GM13976 (cell line): ENCODE measurements at regions not wholly inside any gene's neighbourhood (a gene's known extent, or its start where the extent isn't known, plus 50 kb on each side); places are given as distances from the start of the nearest gene placed in this dataset.
"Not testable (repeated sequence)": the region's sequence is repeated elsewhere in the genome, so short reads cannot be mapped to it uniquely, and the experiment has no call there.

Experiments used
- DNase-seq: peaks from one replicate; pipeline ENCODE4 v3.0.0; 2012; ENCODE audit warnings: low spot score
- in situ Hi-C: fragments of 300-500 bp; cut with MboI; formaldehyde crosslinking; loops from one replicate; pipeline ENCODE4 v1.12.0; 2022; ENCODE audit warnings: low sequenced_read_pairs, mixed read lengths, inconsistent platforms; ENCODE audit not compliant: unreplicated experiment
- TF ChIP-seq, protein P1 (sequence below): IDR thresholded peaks from 2 replicates; pipeline ENCODE4 v1.5.1; 2012; ENCODE audit warnings: borderline replicate concordance, mild to moderate bottlenecking; ENCODE audit not compliant: insufficient read depth; ENCODE audit errors: extremely low read depth, missing control alignments, control extremely low read depth

DNA sequence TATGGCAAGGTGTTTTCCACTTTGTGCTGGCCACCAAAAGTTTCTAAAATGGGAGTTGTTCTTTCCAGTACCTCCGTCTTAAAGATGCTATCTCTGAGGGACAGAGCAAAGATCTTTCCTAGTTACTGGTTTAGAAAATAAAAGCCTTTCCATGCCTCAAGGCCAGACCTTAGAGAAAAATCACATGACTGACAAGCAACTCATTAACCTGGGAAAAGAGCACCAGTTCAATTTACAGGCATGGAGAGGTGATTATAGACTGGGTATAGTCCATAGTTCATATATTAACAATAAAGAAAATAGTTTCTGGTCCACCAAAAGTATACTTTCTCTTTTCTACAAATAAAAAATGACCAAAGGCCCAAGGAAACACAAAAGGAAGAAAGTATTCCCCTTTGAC lies 230.7 kb downstream of the TOX3 start:
- in situ Hi-C loops = no loop called here

DNA sequence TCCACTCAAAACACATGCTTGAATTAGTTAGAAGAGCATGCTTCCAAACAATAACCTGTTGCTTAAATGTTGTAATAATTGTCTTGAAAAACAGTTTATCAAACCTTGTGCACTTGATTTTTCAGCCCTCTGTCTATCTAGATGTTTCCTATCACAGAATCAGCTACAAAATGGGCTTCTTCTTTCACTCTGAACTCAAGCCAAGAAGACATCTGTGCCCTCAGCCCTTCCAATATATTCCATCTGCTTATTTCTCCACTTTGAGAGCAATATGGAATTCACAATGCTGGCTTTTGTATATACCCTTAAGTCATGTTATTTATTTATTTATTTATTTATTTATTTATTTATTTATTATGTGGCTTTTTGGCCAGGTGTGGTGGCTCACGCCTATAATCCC lies 234.2 kb downstream of the TOX3 start:
- DNase-seq = no peak
- TF ChIP-seq, protein P1, sequence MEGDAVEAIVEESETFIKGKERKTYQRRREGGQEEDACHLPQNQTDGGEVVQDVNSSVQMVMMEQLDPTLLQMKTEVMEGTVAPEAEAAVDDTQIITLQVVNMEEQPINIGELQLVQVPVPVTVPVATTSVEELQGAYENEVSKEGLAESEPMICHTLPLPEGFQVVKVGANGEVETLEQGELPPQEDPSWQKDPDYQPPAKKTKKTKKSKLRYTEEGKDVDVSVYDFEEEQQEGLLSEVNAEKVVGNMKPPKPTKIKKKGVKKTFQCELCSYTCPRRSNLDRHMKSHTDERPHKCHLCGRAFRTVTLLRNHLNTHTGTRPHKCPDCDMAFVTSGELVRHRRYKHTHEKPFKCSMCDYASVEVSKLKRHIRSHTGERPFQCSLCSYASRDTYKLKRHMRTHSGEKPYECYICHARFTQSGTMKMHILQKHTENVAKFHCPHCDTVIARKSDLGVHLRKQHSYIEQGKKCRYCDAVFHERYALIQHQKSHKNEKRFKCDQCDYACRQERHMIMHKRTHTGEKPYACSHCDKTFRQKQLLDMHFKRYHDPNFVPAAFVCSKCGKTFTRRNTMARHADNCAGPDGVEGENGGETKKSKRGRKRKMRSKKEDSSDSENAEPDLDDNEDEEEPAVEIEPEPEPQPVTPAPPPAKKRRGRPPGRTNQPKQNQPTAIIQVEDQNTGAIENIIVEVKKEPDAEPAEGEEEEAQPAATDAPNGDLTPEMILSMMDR = no peak
- in situ Hi-C loops = no loop called here

More for the DNA sequence above, 230.7 kb downstream of the TOX3 start:
- TF ChIP-seq, protein P1 = no peak
- no peak for DNase-seq

DNA sequence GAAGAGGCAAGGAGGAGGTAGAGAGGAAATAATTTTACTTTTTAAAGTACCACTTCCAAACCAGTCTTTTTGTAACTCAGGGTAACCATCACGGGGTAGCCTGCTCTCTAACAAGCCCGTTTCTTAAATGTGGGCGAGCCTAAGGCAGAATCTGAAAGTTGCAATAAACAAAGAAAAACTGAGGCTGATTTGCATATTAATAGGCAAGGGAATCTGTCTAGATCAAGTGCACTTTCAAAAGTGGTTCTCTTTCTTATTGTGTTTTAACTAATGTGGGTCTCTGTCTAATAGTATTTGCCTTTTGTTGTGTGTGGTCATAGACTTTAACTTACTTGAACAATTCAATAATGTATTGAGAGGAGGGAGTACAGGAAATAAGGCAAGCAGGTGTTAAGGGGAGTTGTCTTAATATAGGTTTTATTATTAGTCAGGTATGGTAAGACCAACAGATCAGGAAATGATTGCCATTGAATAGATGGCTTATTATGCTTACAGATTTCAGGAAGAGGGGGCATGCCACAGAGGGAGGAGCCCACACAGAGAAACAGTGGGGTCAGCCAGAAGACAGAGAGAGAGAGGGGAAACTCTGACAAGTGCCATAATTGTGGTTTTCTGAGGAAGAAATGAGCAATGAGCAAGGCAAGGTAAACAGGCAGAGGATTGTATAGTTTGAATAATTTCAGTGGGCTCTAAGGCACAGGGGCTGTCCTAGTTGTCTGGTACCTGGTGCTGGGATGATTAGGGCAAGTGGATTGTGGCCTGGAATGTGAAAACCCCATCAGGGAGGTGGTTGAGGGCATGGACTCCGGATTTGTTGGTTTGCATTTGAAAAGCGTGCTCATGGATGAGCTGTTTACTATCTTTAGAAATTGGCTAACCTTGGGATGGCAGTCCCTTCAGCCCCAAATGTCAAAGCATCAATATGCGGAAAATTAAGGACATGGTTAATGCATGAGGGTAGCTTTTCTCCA lies 237.2 kb downstream of the TOX3 start:
- in situ Hi-C loops = no loop called here
- DNase-seq = no peak
- TF ChIP-seq, protein P1 = no peak

DNA sequence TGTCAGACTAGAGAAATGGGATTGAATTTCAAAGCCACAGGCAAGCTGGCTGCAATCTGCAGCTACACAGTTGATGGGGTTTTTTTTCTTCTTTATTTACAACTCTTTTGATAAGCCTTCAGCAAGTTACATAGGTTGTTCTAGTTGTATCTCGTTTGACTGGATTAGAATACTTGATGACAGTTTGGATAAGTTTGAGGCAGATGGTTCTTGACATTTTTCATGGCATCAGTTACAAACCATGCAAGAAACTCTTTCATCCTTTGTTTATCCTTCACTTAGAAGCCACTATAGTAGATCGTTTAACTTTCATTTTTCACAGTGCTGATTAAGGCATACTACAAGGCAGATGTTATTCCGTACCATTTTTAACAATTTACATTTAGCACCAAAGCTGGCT lies 238.9 kb downstream of the TOX3 start:
- in situ Hi-C loops = no loop called here
- TF ChIP-seq, protein P1 = no peak
- DNase-seq = no peak

DNA sequence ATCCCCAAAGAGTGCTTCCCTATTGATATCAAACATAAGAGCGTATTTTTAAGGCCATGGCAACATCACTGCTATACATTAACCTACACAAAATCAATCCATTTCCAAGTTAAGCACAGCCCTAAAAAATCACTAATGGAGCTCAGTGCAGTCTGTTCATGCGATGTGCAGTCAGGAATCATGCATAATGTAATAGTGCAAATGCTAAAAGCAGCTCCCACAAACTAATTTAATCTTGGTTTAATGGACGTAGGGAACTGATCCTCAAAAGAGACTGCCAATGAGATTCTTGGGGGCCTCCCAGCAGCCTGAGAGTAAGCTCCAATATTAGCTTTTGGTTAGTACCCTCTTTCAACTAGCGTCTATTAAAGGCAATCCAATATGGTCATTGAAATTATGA lies 245.9 kb downstream of the TOX3 start:
- DNase-seq = no peak
- TF ChIP-seq, protein P1 = no peak
- in situ Hi-C loops = no loop called here

DNA sequence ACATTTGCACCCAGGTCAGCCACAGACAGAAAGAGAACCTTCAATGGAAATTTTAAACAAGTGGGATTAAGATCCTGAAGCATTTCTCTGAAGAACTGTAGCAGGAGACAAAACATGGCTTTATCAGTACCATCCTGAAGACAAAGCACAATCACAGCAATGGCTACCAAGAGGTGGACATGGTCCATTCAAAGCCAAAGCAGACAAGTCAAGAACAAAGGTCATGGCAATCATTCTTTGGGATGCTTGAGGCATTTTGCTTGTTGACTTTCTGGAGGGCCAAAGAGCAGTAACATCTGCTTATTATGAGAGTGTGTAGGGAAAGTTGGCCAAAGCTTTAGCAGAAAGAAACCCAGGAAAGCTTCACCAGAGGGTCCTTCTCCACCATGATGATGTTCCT lies 248.2 kb downstream of the TOX3 start:
- TF ChIP-seq, protein P1 = no peak
- in situ Hi-C loops = no loop called here
- no peak for DNase-seq

DNA sequence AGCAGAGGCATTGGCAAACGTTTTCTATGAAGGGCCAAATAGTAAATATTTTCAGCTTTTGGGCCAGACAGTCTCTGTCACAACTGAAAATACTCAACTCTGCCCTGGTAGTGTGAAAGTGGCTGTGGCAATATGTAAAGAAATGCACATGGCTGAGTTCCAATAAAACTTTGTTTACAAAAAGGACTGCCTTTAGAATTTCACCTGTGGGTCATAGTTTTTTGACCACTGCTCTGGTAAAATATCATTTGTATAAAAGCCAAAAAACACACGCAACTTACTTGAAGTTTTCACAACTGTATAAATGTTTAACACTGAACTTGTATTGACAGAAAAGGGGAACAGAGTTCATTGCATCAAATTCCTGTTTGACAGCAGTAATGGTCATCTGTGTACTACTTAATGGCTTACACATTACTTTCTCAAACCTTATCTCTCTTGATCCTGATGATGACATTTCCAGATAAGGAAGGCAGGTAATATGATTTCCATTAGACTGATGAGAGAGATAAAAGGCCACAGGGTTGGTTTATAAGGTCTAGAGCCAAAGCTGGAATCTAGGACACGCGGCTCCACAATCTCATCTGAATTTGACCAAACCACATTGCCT lies 250.1 kb downstream of the TOX3 start:
- DNase-seq, in situ Hi-C loops: not testable (repeated sequence)
